Astrocyte of the spinal cord (primary cell): ENCODE measurements at regions not wholly inside any gene's neighbourhood (a gene's known extent, or its start where the extent isn't known, plus 50 kb on each side); places are given as distances from the start of the nearest gene placed in this dataset.
A peak's percentile ranks its signal among the peaks of the same experiment; 100 is the strongest.

Experiments used
- DNase-seq: peaks from one replicate; pipeline ENCODE4 v3.0.0; 2011; ENCODE audit warnings: low read depth, low spot score
- H3K4me3 ChIP-seq: 2 replicates; pipeline ENCODE4 v1.5.1; 2011; ENCODE audit warnings: low read depth, mild to moderate bottlenecking, low read length, moderate library complexity
- in situ Hi-C: cut with HindIII; loops from 2 replicates; pipeline ENCODE4 v1.10.0; 2017; ENCODE audit warnings: low sequenced_read_pairs
- TF ChIP-seq, protein P1 (sequence below): IDR thresholded peaks from 2 replicates; pipeline ENCODE4 v1.5.1; 2012; ENCODE audit warnings: low read depth, mild to moderate bottlenecking, low read length, inconsistent platforms

DNA sequence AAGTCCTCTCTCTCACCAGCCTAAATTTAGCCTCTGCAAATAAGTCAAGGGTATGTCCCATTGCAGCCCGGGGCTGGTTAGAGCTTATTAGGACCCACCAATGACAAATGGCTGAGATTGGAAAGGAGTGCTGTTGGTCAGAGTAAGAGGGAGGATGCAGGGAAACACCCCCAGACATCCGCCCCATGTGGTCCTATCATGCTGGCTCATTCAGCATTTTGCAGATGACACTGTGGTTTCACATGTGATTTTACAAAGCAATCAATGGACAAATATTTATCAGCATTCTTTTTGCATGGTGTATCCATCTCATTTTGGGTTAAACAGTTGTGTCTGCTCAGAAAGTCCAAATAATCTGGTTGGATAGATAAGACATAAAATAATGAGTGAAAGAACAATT, 152.2 kb upstream of the EXOC2 start:
- in situ Hi-C loops: no loop called here
- no peak overlapping the region for H3K4me3 ChIP-seq
- DNase-seq: no peak
- TF ChIP-seq, protein P1, sequence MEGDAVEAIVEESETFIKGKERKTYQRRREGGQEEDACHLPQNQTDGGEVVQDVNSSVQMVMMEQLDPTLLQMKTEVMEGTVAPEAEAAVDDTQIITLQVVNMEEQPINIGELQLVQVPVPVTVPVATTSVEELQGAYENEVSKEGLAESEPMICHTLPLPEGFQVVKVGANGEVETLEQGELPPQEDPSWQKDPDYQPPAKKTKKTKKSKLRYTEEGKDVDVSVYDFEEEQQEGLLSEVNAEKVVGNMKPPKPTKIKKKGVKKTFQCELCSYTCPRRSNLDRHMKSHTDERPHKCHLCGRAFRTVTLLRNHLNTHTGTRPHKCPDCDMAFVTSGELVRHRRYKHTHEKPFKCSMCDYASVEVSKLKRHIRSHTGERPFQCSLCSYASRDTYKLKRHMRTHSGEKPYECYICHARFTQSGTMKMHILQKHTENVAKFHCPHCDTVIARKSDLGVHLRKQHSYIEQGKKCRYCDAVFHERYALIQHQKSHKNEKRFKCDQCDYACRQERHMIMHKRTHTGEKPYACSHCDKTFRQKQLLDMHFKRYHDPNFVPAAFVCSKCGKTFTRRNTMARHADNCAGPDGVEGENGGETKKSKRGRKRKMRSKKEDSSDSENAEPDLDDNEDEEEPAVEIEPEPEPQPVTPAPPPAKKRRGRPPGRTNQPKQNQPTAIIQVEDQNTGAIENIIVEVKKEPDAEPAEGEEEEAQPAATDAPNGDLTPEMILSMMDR: no peak

- DNase-seq: peak; percentile 54
- H3K4me3 ChIP-seq: no peak overlapping the region
- in situ Hi-C loops: no loop called here
- TF ChIP-seq, protein P1: no peak
Observed at GRCh38 chr6:842141-842540, 149.2 kb upstream of the EXOC2 start.

- no peak for DNase-seq
- TF ChIP-seq, protein P1: no peak
- no peak overlapping the region for H3K4me3 ChIP-seq
- in situ Hi-C loops: no loop called here
Observed at GRCh38 chr6:841569-841968, 148.6 kb upstream of the EXOC2 start.

DNA sequence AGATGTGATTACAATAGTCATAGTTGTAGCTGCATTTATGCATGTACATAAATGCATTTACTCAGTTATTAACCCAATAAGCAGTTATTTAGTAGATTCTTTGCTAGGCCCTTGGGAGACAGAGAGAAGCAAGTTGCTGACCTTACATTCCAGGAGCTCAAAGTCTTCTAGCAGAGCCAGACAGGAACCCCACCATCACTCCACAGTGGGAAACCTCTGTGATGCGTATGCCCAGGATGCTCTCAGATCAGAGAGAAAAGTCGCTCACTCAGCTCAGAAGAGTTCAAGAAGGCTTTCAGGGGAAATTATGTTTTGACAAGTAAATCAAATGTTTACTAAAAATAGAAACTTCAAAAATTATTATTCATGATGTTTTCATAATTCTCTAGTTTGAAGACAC, 146.3 kb upstream of the EXOC2 start:
- no peak for DNase-seq
- in situ Hi-C loops: no loop called here
- H3K4me3 ChIP-seq: no peak overlapping the region
- TF ChIP-seq, protein P1: no peak

- DNase-seq: no peak
- no peak overlapping the region for H3K4me3 ChIP-seq
- in situ Hi-C loops: no loop called here
- TF ChIP-seq, protein P1: no peak
Observed at GRCh38 chr6:837380-837779, 144.4 kb upstream of the EXOC2 start.

DNA sequence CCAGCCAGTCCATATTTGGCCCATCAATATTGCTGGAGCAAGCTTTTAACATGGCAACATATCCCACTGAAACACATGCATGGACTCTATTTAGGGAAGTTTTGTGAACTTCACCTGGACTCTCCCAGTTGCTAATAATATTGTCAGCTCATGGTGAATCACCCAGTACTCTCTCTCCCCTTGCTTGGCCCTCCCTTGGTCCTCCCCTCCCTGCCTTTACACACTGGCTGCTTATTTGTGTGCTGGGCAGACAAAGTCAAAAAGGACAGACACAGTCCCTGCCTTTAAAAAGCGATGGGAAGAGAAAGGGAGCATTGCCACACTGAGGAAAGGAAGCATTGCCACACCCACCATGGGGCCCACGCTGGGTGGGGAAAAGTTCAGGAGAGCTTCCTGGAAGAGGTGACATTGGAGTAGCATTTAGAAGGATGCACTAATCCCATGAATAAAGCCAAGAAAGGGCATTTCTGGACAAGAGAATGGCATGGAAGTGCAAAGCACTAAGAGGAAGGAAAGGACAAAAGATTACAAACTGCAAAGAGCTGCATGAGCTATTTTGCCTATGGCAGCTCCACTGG, 143.4 kb upstream of the EXOC2 start:
- TF ChIP-seq, protein P1: no peak
- no peak for DNase-seq
- in situ Hi-C loops: no loop called here

More for the DNA sequence above, 143.4 kb upstream of the EXOC2 start:
- no peak overlapping the region for H3K4me3 ChIP-seq
